Sigmoid colon (tissue), 4 donors: ENCODE measurements at regions not wholly inside any gene's neighbourhood (a gene's known extent, or its start where the extent isn't known, plus 50 kb on each side); places are given as distances from the start of the nearest gene placed in this dataset.

Source experiments
- EP300 ChIP-seq, 4 donors: sonication (generic); formaldehyde crosslinking; IDR thresholded peaks; one replicate each; pipeline ENCODE4 v1.6.1; 2017; ENCODE audit warnings: antibody characterized with exemption in 4 of 4
- POLR2A ChIP-seq, 2 donors: fragments of 450-650 bp; IDR thresholded peaks; one replicate each; pipeline ENCODE4 v1.6.1; 2016; ENCODE audit warnings: antibody characterized with exemption in 2 of 2, mild to moderate bottlenecking in 2 of 2, moderate library complexity in 2 of 2
- TF ChIP-seq, protein P1 (sequence below), 4 experiments: fragments of 450-650 bp in 3 of 4; fragments of 200-600 bp in 1 of 4; IDR thresholded peaks; one replicate each; pipeline ENCODE4 v1.5.1; 2016 to 2019; ENCODE audit warnings: antibody characterized with exemption in 4 of 4, mild to moderate bottlenecking in 3 of 4, moderate library complexity in 2 of 4

DNA sequence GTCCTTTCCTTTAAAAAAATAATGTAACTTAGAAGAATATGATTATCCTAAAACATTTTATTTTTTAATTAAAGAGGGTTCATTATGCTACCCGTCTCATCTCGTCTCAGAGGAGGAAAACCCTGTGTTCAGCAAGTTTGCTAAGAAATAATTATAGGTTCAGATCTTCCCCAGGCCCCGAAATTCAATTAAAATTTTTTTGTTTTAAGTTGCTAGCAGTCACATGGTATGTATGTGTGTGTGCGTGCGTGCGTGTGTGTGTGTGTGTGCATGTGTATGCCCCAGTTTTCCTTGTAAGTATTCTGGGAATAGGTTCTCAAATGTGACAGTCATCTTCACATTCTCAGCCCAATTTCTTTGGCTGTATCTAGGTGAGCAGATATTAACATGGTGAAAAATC is 86.6 kb upstream of the HOXC13 start:
- TF ChIP-seq POLR2A (IDR thresholded peaks at IDR 0.05) (no peak), EP300 (IDR thresholded peaks at IDR 0.05) (no peak)
- TF ChIP-seq, protein P1, sequence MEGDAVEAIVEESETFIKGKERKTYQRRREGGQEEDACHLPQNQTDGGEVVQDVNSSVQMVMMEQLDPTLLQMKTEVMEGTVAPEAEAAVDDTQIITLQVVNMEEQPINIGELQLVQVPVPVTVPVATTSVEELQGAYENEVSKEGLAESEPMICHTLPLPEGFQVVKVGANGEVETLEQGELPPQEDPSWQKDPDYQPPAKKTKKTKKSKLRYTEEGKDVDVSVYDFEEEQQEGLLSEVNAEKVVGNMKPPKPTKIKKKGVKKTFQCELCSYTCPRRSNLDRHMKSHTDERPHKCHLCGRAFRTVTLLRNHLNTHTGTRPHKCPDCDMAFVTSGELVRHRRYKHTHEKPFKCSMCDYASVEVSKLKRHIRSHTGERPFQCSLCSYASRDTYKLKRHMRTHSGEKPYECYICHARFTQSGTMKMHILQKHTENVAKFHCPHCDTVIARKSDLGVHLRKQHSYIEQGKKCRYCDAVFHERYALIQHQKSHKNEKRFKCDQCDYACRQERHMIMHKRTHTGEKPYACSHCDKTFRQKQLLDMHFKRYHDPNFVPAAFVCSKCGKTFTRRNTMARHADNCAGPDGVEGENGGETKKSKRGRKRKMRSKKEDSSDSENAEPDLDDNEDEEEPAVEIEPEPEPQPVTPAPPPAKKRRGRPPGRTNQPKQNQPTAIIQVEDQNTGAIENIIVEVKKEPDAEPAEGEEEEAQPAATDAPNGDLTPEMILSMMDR (IDR thresholded peaks at IDR 0.05), result no peak
